Amniotic epithelial cell (primary cell): ENCODE measurements at regions not wholly inside any gene's neighbourhood (a gene's known extent, or its start where the extent isn't known, plus 50 kb on each side); places are given as distances from the start of the nearest gene placed in this dataset.
"Not testable (repeated sequence)": the region's sequence is repeated elsewhere in the genome, so short reads cannot be mapped to it uniquely, and the experiment has no call there.

Experiments used
- DNase-seq: peaks from one replicate; pipeline ENCODE4 v3.0.0-alpha.2; 2010; ENCODE audit warnings: low read depth

DNA sequence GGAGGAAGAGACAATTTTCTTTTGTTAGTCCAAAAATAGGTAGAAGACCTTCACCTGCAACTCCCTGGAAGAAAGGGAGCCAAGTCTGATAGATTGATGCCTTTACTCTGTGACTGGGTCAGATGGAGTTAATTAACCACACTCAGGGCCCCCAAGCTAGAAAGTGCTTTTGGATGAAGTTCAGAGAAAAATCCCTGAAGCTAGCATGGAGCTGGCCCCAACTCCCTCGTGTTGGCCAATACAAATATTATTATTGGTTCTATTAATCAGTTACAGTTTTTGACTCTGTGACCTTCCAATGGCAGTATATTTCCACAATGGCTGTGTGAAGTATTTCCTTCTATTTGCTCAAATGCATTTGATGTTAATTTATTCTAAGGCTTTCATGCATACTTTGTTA is 1753.5 kb downstream of the EFNA5 start:
- no peak for DNase-seq

DNA sequence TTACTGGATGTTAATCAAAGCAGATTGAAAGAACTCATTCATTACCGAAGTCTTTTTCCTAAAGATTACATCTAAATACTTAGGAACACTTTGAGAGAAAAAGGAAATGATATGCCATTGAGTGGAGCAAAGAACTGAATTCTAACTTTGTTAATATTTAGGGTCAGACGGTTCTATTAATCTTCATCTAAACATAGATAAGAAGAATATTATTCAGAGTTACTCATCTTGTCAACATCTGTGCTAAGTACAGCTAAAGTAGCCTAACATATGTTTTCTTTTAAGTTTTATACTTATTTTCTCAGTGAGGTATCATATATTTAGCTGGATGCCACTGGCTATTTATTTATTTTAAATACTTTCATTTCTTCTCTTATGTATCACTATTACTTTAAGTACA is 1763.7 kb downstream of the EFNA5 start:
- peak; percentile 23 for DNase-seq

DNA sequence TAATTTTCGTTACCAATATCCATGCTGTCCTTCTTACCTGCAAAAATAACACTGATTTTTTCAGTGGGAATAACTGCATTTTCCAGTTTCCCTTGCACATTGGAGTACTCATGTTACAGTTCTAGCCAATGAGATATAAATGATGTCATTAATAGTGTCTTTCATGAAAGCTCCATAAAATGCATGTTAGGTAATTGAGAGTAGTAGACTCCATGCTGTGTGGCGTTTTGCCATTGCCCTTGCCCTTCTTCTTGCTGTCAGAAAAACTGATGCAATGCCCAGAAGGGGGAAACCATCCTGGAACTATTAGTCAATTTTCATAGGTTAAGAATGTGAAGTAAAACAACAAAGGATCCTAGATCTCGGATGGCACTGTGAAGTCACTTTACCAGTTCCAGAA is 1765.3 kb downstream of the EFNA5 start:
- no peak for DNase-seq

DNA sequence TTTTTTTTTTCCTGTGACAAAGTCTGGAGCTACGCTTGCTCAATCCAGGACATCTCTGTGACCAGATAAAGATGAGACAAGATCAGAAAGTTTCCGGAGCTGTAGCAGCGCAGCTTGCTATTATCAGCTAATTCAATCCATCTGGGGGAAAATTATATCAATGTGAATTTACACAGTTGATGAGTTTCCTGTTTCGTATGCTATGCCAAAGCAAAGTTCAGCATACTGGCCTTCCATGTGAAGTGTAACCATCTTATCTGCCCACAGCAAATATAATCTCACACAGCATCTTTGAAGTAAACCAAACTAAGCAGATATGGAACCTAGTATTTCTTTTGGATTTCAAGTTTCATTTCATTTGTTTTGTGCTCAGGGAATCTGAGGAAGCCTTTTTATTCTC is 1767.7 kb downstream of the EFNA5 start:
- DNase-seq = no peak

DNA sequence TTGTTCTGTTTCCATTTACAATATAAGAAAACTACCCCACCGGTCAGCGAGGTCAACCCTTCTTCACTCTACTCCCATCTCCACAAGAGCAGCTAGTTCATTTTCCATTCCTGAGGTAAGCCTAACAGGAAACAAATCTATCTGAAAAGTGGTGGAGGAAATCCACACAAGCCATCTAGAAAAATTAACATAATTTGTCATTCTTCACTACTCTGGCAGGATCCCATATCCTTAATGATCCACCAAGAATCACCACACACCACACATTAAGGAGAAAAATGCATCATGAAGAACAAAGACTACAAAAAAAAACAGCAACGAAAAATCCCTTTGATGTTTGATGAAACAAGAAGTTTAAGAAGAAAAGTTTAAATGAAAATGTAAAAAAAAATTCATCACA is 1771.0 kb downstream of the EFNA5 start:
- DNase-seq = no peak

DNA sequence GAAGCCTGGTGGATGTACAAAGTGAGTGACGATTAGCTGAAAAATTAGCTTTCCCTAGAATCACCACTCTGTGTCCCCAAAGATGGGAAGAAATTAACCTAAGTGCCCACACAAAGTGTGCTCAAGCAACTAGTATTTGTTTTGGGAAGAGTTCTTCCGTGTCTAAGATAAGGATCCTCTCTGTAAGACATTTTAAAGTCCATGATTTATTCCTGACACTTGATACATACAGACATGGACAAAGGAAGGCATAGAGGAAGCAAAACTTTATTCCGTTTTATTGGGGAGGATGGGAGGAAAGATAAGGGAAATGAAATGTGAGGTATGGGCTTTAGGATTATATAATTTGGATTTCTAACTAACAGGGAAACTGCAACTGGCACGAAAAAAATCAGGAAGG is 1772.6 kb downstream of the EFNA5 start:
- no peak for DNase-seq

DNA sequence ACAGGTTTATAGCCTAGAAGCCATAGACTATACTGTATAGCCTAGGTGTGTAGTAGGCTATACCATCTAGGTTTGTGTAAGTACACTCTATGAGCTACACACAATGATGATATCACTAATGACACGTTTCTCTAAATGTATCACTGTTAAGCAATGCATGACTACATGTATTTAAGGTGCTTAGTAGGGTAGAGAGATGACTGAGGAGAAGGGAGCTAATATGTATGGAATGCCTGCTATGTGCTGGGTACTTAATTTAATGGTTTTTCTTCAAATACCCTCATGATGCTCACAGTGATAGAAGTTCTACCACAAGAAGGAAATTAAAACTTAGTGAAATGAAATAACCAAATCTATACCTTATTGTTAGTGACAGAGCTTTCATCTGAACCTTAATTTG is 1785.5 kb downstream of the EFNA5 start:
- peak; percentile 52 for DNase-seq

DNA sequence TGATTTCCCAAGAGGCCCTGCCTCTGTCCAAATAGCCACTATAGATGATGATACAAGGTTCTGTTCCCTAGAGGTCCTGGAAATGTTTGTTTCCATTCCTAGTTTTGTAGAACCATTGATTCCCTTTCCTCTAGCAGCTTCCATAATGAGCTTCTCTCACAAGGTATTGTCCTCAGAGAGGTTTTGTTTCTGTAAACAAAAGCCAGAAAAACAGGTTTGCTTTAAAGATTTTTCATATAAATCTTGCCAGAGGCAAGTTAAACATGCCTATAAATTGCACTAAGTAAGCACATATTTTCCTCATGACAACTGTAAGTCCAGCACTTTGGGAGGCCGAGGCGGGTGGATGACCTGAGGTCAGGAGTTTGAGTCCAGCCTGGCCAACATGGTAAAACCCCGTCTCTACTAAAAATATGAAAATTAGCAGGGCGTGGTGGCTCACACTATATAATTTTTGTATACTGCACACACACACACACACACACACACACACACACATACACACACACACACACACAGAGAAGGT is 1787.7 kb downstream of the EFNA5 start:
- DNase-seq = no peak

DNA sequence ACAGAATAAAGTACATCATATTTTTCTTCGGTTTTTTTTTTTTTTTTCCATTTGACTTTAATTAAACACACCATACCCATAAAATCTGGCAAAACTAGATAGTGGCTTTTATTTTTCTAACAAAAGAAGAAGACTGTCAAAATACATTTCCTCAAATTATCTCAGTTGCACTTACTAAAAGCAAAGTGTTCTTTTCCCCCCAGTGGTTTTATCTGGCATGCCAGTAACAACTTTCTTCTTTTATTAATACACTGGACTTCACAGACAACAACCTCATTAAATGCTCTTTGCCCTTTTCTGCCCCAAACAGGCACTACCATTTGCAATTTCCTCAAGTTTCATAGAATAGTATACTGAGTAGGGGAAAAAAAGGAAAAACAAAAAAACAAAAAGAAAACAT is 1792.3 kb downstream of the EFNA5 start:
- DNase-seq = no peak

DNA sequence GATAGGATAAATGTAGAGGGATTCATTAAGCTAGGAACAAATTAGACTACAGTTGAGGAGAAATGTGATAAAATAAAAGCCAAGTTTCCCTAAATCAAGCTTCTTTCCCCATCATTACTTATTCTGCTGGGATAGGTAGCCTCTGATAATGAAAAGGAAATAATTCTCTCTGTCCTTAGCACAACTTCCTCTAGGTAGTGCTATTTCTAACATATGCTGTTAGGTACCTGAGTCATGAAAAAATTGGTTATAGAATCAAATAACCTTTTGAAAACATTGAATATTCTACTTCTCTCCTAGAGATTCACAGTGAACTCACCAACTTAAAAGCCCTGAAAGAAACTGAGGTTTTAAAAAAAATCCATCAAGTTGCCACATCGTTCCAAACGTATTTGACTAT is 1793.1 kb downstream of the EFNA5 start:
- no peak for DNase-seq

DNA sequence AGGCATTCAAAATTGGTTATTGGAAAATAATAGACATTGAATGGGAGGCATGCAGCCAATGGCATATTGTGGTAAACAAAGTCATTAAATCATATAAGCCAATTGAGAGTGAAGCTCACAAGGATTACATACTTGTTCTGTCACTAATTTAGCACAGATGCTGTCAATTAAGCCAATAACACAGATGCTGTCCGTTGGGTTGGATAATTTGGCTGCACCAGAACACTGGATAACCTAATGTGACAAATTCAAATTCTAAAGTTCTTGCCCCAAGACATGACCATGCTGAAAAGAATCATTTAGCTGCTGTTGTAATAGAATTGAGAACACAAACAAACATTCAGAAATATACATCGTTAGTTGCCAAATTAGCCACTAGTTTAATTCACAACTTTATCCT is 1796.4 kb downstream of the EFNA5 start:
- DNase-seq = no peak

DNA sequence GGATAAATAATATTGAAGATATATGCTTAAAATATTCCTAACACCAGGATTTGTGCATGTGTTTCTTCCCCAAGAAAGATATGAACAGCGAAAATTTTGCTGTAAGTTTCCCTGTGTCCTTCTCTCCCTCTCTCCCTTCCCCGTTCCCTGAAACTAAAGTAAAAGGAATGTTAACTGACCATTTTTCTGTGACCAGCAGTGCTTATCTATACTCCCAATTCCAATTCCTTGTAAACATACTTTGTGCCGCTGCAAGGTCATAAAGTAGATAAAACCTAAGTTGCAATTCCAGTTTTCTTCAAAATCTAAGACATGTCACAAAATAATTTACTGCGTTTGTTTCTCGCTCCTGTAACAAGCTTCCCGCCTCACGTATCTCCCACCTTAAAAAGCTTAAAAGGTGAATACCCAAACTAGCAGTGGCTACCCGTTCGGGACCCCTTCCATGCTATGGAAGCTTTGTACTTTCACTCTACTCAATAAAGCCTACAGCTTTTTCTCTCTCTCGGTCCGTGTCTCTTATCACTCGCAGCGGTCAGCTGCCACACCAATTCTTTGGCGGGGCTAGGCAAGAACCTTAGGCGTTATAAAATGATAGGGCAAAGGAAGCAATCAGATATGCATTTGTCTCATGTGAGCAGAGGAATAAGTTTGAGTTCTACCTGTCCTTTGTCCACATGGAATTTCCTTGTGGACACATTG is 1798.0 kb downstream of the EFNA5 start:
- peak; percentile 43 for DNase-seq

DNA sequence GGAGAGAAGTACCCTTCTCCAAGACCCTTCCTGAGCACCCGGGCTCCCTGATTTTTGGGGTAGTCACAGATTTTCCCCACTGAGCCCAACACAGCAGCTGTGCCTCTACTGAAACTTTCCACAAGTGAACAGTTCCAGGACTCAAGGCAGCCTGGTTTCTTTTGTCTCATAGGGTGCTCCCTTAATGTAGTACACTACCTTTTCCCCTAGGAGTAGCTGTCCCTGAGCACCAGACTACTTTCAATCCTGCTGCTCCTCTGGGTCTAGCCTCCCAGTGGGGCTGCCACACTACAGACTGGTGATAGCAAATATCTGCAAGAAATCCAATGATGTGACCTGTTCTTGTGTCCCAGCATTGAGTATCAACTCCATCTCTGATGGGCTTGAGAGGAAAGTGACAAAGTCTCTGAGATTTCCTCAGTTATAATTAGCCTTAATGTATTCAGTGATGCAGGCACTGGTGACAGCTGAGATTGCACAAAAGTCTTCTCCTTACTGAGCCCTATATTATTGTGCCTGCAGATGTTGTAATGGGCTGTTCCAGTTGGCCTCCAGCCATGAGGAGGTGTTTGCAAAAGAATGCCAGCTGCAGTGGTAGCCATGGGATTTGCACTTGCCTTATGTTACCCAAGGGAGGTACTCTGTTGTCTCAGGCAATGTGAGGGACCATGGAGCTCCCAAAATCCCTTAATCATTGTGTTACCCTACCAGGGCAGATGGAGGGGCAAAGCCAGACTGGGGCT is 1802.5 kb downstream of the EFNA5 start:
- peak; percentile 46 for DNase-seq

DNA sequence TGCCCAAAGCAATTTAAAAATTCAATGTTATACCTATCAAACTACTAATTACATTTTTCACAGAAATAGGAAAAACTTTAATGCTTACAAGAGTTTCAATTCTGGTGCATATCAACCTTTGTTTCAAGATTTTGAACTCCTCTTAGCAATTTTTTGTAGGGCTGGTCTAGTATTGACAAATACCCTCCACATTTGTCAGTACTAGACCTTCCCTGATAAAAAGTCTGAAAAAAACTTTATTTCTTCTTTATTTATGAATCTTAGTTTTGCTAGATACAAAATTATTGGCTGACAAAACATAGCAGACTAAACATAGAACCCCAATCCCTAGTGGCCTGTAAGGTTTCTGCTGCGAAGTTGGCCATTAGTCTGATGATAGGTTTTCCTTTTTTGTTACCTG is 1804.9 kb downstream of the EFNA5 start:
- no peak for DNase-seq

DNA sequence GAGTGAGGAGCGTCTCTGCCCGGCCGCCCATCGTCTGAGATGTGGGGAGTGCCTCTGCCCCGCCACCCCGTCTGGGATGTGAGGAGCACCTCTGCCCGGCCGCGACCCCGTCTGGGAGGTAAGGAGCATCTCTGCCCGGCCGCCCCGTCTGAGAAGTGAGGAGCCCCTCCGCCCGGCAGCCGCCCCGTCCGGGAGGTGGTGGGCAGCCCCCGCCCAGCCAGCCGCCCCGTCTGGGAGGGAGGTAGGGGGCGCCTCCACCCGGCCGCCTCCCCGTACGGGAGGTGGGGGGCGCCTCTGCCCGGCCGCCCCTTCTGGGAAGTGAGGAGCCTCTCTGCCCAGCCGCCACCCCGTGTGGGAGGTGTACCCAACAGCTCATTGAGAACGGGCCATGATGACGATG is 1811.4 kb downstream of the EFNA5 start:
- not testable (repeated sequence) for DNase-seq

DNA sequence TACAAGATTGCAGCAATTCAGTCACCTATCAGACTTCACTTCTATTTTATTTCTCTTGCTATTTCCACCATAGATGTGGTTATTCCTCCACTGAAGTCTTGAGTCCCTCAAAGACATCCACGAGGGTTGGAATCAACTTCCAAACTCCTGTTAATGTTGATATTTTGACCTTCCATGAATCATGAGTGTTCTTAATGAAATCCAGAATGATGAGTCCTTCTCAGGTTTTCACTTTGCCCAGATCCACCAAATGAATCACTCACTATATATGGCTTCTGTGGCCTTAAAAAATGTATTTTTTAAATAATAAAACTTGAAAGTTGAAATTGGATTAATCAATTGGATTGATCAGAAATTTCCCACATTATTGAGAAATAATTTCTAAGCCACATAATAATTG is 1821.0 kb downstream of the EFNA5 start:
- DNase-seq = peak; percentile 11

DNA sequence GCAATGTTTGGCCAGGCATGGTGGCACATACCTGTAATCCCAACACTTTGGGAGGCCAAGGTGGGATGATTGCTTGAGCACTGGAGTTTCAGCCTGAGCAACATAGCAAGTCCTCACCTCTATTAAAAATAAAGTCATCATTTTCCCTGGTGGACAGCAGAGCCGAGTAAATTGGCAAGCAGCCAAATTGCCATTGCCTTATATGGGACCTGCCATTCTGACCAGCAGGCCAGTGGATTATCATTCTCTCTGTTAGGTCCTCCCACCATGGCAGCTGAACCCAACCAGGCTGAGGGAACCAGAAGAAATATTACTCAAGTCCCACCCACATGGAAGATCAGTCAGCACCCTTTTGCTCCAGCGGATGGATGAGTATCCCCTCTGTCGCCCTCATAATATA is 1829.9 kb downstream of the EFNA5 start:
- peak; percentile 15 for DNase-seq

DNA sequence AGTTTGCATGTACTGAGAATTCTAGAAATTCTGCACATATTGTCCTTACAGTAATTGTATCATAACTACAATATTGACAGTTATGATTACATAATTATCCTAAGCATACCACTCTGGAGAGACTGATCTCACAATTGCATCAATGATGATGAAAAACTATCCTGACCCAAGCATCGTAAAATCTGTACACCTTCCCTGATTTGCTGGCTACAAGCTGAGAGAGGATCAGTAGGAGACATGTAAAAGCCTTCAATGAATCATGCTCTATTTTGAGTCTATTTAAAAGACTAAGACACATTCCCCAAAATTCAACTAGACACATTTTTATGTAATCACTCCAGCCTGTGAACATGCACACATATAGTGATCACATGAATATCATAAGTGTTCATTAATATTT is 1833.8 kb downstream of the EFNA5 start:
- DNase-seq = no peak

DNA sequence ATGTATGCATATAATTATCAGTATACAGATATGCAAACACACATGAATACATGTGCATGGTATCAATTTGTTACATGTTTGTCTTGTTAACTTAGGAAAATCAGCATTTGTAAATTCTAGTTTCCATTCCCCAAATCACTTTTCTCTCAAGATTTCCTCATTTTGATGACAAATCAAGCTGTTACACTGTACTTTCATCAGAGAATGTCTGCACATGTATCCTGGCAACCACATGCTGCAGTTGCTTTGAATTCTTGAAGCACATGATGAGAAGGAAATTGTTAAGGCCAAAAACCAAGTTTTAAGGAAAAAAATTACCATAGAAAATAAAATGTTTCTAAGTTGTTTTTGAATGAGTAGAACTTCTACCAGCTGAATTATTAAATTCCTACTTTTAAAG is 1834.5 kb downstream of the EFNA5 start:
- peak; percentile 66 for DNase-seq

DNA sequence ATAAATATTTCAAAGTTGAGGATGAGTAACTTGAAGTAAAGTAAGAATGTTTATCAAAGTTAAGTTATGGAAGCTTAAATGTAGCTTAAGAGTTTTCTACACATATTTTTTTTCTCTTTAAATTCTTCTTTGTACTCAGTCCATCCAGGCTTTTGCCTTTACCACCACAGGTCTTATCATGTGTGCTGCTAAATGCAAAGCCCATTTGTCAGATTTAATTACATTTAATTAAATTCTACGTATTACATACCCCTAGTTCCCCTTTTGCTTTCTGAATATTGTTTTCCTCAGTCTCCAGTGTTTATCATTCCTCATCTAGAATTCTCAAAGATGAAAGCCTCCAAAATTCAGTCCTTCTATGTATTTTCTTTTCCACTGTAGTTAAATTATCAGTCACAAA is 1841.9 kb downstream of the EFNA5 start:
- no peak for DNase-seq

DNA sequence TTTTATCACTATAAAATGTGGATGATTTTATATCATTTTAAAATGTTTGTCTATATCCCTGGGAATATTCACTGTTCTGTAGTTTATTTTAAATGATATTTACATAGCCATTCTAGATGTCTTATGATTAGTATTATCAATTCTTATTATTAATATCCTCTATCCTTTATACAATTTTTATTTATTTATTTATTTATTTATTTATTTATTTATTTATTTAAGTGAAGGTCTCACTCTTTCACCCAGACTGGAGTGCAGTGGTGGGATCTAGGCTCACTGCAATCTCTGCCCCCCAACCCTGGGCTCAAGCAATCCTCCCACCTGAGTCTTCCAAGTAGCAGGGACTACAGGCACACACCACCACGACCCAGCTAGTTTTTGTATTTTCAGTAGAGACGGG is 1848.9 kb downstream of the EFNA5 start:
- DNase-seq = no peak

DNA sequence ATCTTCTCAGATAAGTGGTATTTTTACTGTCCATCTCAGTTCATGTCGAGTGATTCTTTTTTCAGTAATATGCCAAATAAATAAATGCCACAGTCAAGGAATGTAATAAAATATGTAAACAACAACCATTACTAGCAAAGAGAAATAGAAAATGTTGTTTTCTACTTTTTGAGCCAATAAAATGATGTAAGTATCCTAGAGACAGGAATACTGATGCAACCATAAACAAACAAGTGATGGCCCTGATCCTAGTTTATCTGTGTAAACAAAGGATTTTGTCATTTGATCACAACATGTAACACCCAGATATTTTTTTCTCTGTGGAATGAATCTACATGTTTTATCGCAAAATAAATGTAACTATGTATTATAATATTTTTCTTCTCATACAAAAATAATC is 1852.8 kb downstream of the EFNA5 start:
- no peak for DNase-seq

DNA sequence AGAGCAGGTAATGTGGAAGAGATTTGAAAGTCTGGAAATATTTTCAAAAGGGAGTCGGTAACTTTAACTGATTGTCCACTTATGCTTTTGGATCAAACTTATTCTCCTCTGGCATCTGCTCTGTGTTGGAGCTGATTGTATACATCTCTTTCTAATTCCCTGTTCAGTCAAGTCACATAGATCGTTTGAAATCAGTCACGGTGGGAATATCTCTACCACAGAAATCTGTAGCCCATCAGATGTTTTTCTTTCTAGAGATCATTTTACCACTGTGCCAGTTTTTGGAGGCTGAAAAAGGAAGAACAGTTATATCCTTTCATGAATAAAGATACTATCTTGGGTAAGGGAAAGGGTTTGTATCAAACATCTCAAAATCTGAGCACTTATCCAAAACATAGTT is 1853.3 kb downstream of the EFNA5 start:
- no peak for DNase-seq

DNA sequence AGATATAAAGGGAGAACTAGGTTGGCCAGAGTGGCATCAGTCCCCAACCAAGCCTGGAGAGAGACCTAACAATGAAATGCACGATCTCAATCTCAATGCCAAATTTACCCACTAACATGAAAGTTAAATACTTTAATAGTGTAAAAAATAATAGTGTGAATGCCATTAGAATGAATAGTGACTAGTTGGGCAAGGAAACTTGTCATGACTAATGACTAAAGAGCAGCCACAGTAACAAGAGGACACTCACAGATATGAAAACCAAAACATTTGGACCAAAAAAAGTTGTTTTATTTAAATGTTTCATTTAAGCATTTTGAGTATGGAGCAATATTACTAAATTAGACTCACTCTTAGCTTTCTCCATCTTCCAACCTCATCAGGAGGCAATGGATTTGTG is 1853.8 kb downstream of the EFNA5 start:
- DNase-seq = no peak
